ENCODE measurements at regions not wholly inside any gene's neighbourhood (a gene's known extent, or its start where the extent isn't known, plus 50 kb on each side); places are given as distances from the start of the nearest gene placed in this dataset.

DNA sequence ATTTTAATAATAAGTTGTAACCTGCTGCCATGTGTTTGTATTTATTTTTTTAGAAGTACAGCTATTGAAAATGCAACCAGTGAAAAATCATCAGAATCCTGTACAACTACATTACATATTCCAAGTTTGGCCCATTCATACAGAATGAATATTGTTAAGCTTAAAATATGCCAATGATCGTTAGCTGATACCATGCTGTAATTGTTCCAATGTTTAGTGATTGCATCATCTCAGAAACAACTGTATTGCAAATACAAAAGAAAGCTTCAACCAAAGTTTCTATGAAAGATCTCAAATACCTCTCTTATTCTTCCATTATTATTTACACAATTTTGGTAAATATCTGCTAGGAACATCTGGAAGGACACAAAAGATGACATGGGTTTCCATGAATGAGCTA lies 51.6 kb upstream of the ALCAM start:
- ATAC-seq (replicated peaks; ENCODE audit: extremely low read depth, poor library complexity, severe bottlenecking) (no peak), DNase-seq (ENCODE audit: low spot score in 2 of 2) (no peak)
- no peak overlapping the region for H3K27ac Mint-ChIP-seq (ENCODE audit: low read depth)
- H3K4me1 Mint-ChIP-seq: no peaks in the 10 kb centered on the region
- peaks cover 2% of the 10 kb centered on the region for H3K36me3 Mint-ChIP-seq (ENCODE audit: insufficient read depth)
- H3K27me3 Mint-ChIP-seq: no peaks in the 10 kb centered on the region
- H3K4me3 Mint-ChIP-seq: no peak overlapping the region
- no peaks in the 10 kb centered on the region for H3K9me3 Mint-ChIP-seq

DNA sequence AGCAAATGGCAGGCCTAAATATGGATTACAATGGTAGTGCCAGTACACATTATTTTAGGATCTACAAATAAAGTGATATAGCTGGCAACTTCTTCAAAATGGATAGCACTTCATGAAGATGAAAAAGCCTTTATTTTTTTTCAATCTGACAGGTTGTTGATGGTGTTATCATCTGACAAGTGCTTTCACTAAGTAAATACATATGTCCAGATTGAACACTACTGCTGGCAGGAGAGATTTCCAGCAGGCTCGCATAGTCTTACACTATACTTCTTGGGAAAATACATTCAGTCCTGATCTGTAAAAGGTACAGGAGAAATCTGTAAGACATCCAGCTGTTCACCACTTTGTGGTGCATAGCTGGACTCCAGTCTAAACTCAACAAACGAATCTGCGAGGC lies 50.9 kb upstream of the ALCAM start:
- Mint-ChIP-seq H3K27ac (ENCODE audit: low read depth) (no peak overlapping the region), H3K27me3 (no peaks in the 10 kb centered on the region), H3K36me3 (ENCODE audit: insufficient read depth) (peaks cover 2% of the 10 kb centered on the region), H3K9me3 (no peaks in the 10 kb centered on the region), H3K4me3 (no peak overlapping the region), H3K4me1 (no peaks in the 10 kb centered on the region)
- ATAC-seq (replicated peaks; ENCODE audit: extremely low read depth, poor library complexity, severe bottlenecking) (no peak), DNase-seq (ENCODE audit: low spot score in 2 of 2) (no peak)

- H3K27ac Mint-ChIP-seq (ENCODE audit: low read depth): no peak overlapping the region
- no peaks in the 10 kb centered on the region for H3K9me3 Mint-ChIP-seq
- H3K4me1 Mint-ChIP-seq: no peaks in the 10 kb centered on the region
- DNase-seq (ENCODE audit: low spot score in 2 of 2) (no peak), ATAC-seq (replicated peaks; ENCODE audit: extremely low read depth, poor library complexity, severe bottlenecking) (no peak)
- H3K27me3 Mint-ChIP-seq: no peaks in the 10 kb centered on the region
- H3K4me3 Mint-ChIP-seq: no peak overlapping the region
- peaks cover 2% of the 10 kb centered on the region for H3K36me3 Mint-ChIP-seq (ENCODE audit: insufficient read depth)
Observed at GRCh38 chr3:105316331-105316730, 50.4 kb upstream of the ALCAM start.
